ENCODE measurements at regions not wholly inside any gene's neighbourhood (a gene's known extent, or its start where the extent isn't known, plus 50 kb on each side); places are given as distances from the start of the nearest gene placed in this dataset.
A peak's percentile ranks its signal among the peaks of the same experiment; 100 is the strongest.

DNA sequence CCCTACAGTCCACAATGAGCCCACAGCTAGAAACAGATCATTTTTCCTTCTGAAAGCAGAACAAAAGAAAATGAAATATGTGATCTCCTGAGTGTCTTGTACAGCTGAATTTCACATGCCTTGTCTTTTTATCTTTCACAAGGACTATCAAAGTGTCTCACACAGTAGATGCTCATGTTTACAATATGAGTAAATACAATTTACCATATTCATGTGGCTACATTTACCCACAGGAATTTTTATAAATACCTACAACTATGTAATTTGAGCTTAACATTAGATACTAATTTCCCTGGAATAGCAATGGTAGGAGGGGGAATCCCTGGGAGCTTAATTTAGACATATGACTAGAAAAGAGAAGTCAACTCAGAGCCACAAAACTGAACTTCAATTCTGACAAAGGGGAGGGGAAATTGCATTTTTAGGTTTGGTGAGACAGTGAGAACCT, 186.2 kb downstream of the MACC1 start:
- H3K4me1 Mint-ChIP-seq = peaks cover 20% of the 10 kb centered on the region
- H3K27ac Mint-ChIP-seq = peak overlapping the region; percentile 72
- no peak overlapping the region for H3K4me3 Mint-ChIP-seq
- H3K36me3 Mint-ChIP-seq = no peaks in the 10 kb centered on the region
- H3K9me3 Mint-ChIP-seq = no peaks in the 10 kb centered on the region
- no peak for DNase-seq (ENCODE audit: low spot score in 2 of 2, unreplicated experiment in 2 of 2)
- TF ChIP-seq CTCF (IDR thresholded peaks at IDR 0.05; ENCODE audit: unreplicated experiment) = no peak
- H3K27me3 Mint-ChIP-seq (ENCODE audit: low read depth) = no peaks in the 10 kb centered on the region

DNA sequence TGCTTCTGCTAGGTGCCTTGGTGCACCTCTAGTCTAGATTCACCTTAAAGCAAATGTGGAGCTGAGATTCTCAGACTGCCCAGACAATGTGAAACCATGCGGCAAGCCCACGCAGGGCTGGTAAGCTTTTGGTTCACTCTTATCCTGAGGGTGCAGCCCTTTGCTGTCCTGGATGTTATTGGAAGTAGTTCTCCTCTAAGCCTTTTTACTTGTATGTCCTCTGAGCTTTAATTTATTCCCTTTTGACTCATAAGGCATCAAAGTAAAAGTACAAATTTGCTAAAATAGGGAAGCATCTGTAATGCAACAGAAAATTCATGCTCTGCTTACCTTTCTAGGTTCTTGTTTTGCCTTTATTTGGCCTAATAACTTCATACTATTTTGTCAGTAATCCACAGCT, 186.8 kb downstream of the MACC1 start:
- peak overlapping the region; percentile 72 for H3K27ac Mint-ChIP-seq
- peaks cover 3% of the 10 kb centered on the region for H3K9me3 Mint-ChIP-seq
- DNase-seq (ENCODE audit: low spot score in 2 of 2, unreplicated experiment in 2 of 2) = no peak
- H3K4me1 Mint-ChIP-seq = peaks cover 20% of the 10 kb centered on the region
- H3K4me3 Mint-ChIP-seq = no peak overlapping the region
- H3K27me3 Mint-ChIP-seq (ENCODE audit: low read depth) = no peaks in the 10 kb centered on the region
- peaks cover 1% of the 10 kb centered on the region for H3K36me3 Mint-ChIP-seq
- no peak for TF ChIP-seq CTCF (IDR thresholded peaks at IDR 0.05; ENCODE audit: unreplicated experiment)

DNA sequence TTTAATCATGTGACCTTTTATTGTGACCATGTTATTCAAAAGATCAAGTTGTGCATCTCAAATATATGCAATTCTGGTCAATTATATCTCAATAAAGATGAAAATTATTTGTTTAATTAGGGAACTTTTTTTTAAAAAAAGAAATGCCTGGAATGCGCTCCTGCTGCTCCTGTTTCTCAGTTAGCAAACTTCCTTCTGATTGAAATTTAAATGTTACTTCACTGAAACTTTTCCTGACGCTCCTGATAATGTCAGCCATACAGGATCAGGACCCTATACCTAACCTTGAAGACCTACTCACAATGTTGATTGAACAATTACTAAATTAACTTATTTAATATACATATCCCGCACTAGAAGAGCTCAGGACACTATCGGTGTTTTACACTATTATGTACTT, 190.4 kb downstream of the MACC1 start:
- Mint-ChIP-seq H3K4me3 (no peak overlapping the region), H3K4me1 (peaks cover 13% of the 10 kb centered on the region), H3K27me3 (ENCODE audit: low read depth) (no peaks in the 10 kb centered on the region), H3K9me3 (peaks cover 15% of the 10 kb centered on the region), H3K36me3 (peaks cover 1% of the 10 kb centered on the region), H3K27ac (no peak overlapping the region)
- no peak for DNase-seq (ENCODE audit: low spot score in 2 of 2, unreplicated experiment in 2 of 2)
- TF ChIP-seq CTCF (IDR thresholded peaks at IDR 0.05; ENCODE audit: unreplicated experiment) = no peak

- H3K4me3 Mint-ChIP-seq = no peak overlapping the region
- H3K4me1 Mint-ChIP-seq = peaks cover 6% of the 10 kb centered on the region
- H3K27ac Mint-ChIP-seq = no peak overlapping the region
Measured at GRCh38 chr7:20021831-20022230, 195.4 kb downstream of the MACC1 start.

DNA sequence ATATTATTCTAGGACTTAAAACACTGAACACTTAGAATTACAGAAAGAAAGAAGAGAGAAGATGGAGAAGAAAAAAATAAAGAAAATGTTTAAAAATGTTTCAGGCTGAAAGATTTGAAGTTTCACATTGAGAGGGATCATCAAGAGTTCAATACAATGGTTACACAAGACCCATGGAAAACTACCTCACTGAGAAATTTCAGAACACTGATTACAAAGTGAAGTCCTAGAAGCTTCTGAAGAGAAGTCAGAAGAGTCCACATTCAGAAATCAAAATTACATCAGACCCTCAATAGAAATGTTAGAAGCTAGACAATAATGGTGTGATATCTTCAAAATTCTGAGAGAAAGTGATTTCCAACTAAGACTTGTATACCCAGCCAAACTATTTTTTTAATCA, 196.1 kb downstream of the MACC1 start:
- no peaks in the 10 kb centered on the region for H3K27me3 Mint-ChIP-seq (ENCODE audit: low read depth)
- H3K4me1 Mint-ChIP-seq = peaks cover 6% of the 10 kb centered on the region
- peaks cover 5% of the 10 kb centered on the region for H3K36me3 Mint-ChIP-seq
- H3K27ac Mint-ChIP-seq = no peak overlapping the region
- DNase-seq (ENCODE audit: low spot score in 2 of 2, unreplicated experiment in 2 of 2) = no peak
- no peak for TF ChIP-seq CTCF (IDR thresholded peaks at IDR 0.05; ENCODE audit: unreplicated experiment)
- no peak overlapping the region for H3K4me3 Mint-ChIP-seq
- H3K9me3 Mint-ChIP-seq = peaks cover 27% of the 10 kb centered on the region

More at GRCh38 chr7:20021831-20022230, 195.4 kb downstream of the MACC1 start:
- H3K27me3 Mint-ChIP-seq (ENCODE audit: low read depth) = no peaks in the 10 kb centered on the region
- H3K9me3 Mint-ChIP-seq = peaks cover 27% of the 10 kb centered on the region
- H3K36me3 Mint-ChIP-seq = peaks cover 5% of the 10 kb centered on the region
- no peak for TF ChIP-seq CTCF (IDR thresholded peaks at IDR 0.05; ENCODE audit: unreplicated experiment)
- DNase-seq (ENCODE audit: low spot score in 2 of 2, unreplicated experiment in 2 of 2) = no peak

Measured in mesothelial cell of epicardium (in vitro differentiated cells).